GM12892 (cell line): ENCODE measurements at regions not wholly inside any gene's neighbourhood (a gene's known extent, or its start where the extent isn't known, plus 50 kb on each side); places are given as distances from the start of the nearest gene placed in this dataset.

Source experiments
- POLR2A ChIP-seq: IDR thresholded peaks from 2 replicates; pipeline ENCODE4 v1.6.1; 2011; ENCODE audit warnings: low read depth, low read length, control low read depth
- POLR2AphosphoS5 ChIP-seq: IDR thresholded peaks from 2 replicates; pipeline ENCODE4 v1.6.1; 2011; ENCODE audit warnings: low read depth, low read length, control low read depth
- TAF1 ChIP-seq: IDR thresholded peaks from 2 replicates; pipeline ENCODE4 v1.6.1; 2011; ENCODE audit warnings: low read depth, mild to moderate bottlenecking, control low read depth, low read length, borderline replicate concordance

DNA sequence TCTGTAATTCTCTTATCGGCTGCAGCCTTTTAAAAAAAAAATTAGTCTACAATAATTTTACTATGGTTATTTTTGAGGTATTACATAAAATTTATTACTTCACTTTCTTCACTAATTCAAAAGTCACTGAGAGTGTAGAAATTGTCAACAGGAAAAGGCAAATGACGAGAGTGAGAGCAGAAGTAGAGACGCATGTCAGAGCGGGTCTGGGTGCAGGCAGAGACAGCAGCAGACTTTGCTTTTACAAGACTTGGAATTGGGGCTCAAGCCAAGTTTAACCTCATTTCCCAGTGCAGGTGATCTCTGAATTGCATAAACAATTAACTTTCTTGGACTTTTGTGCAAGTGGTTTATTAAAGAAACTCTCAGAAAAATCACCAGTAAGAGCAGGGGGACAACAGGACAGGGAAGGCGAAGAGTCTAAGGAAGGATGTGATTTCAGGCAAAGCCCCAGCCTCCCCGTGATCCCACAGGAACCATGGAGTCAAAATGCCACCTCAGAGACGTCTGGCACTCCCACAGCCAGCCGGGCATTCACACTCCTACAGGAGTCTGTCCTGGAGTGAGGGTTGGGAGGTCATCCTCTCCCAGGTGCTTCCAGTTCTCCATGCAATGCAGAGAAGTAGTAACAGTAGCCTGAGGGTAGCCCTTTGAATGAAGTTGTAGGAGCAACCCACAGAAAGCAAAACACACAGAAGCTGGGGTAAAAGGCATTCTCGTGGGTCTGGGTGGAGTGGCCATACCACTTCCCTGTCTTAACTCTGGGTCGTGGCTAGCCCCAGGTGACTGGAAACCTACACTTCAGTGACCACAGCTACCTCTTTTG lies 274.0 kb upstream of the TGFBR2 start:
- TF ChIP-seq POLR2AphosphoS5 (no peak), POLR2A (no peak), TAF1 (no peak)
